GM12878 (cell line): ENCODE measurements at regions not wholly inside any gene's neighbourhood (a gene's known extent, or its start where the extent isn't known, plus 50 kb on each side); places are given as distances from the start of the nearest gene placed in this dataset.

Experiments
- ATAC-seq: fragments of 200-7000 bp; cut with Tn5 transposase; 3 replicates; pipeline ENCODE4 v1.9.1; 2020; ENCODE audit warnings: mild to moderate bottlenecking, moderate library complexity
- BruUV-seq: library from RNA; stranded (reverse); fragments of 400-500 nt; replicated peaks from 2 replicates; lab custom pipeline; 2021; lab: Mats Ljungman, UMichigan
- CTCF ChIA-PET: fragments of 300-600 bp; sonication (Branson Sonifier 250); formaldehyde crosslinking; extraction: SDS; loops from one replicate; lab custom pipeline; 2021; ENCODE audit warnings: inconsistent platforms; lab: Yijun Ruan, JAX
- POLR2A ChIA-PET: fragments of 350-600 bp; formaldehyde crosslinking; extraction: SDS; loops from one replicate; lab custom pipeline; 2021; ENCODE audit warnings: inconsistent platforms; lab: Charles Lee
- RAD21 ChIA-PET: fragments of 300-600 bp; sonication (Branson Sonifier 250); formaldehyde crosslinking; loops from one replicate; lab custom pipeline; 2023; ENCODE audit warnings: antibody characterized with exemption; ENCODE audit not compliant: unreplicated experiment; lab: Charles Lee
- SMC1A ChIA-PET: fragments of 300-600 bp; sonication (Branson Sonifier 250); formaldehyde crosslinking; loops from one replicate; lab custom pipeline; 2023; ENCODE audit not compliant: unreplicated experiment, uncharacterized antibody; lab: Charles Lee
- DNase-seq: peaks from one replicate; pipeline ENCODE4 v3.0.0-alpha.2; 2011; ENCODE audit warnings: low read depth, low spot score
- FAIRE-seq: peaks from 3 replicates; lab custom pipeline; 2011; peaks lifted over from hg19 to GRCh38; lab: Jason Lieb, UNC
- H2AFZ ChIP-seq: 2 replicates; pipeline ENCODE4 v1.6.0; 2011; ENCODE audit warnings: low read depth, low read length, control low read depth; ENCODE audit not compliant: control insufficient read depth
- H3K27ac ChIP-seq: 2 replicates; pipeline ENCODE4 v1.5.1; 2011; ENCODE audit warnings: control low read depth; ENCODE audit not compliant: control insufficient read depth, insufficient read depth
- H3K27me3 ChIP-seq, 2 experiments: replicated peaks in 1 of 2; 2 replicates each; pipeline versions ENCODE4 v1.6.0 to v1.6.1; 2011; ENCODE audit warnings: low read length in 1 of 2; ENCODE audit not compliant: control insufficient read depth in 2 of 2, insufficient read depth in 2 of 2
- H3K36me3 ChIP-seq, 2 experiments: 2 replicates each; pipeline ENCODE4 v1.5.1; 2011; ENCODE audit warnings: low read length in 1 of 2; ENCODE audit not compliant: control insufficient read depth in 2 of 2, insufficient read depth in 2 of 2
- H3K4me1 ChIP-seq: 2 replicates; pipeline ENCODE4 v1.6.1; 2011; ENCODE audit warnings: mild to moderate bottlenecking, low read length, moderate library complexity, mixed read lengths; ENCODE audit not compliant: control insufficient read depth, insufficient read depth
- H3K4me2 ChIP-seq: 2 replicates; pipeline ENCODE4 v1.6.0; 2011; ENCODE audit warnings: control low read depth; ENCODE audit not compliant: control insufficient read depth, insufficient read depth
- H3K4me3 ChIP-seq: fragments of 200-600 bp; sonication (generic); 2 replicates; pipeline ENCODE4 v1.5.1; 2016
- H3K79me2 ChIP-seq: 2 replicates; pipeline ENCODE4 v1.6.0; 2011; ENCODE audit warnings: low read length; ENCODE audit not compliant: control insufficient read depth, insufficient read depth
- H3K9ac ChIP-seq: 2 replicates; pipeline ENCODE4 v1.8.0; 2011; ENCODE audit warnings: low read length, control low read depth, mixed read lengths; ENCODE audit not compliant: control insufficient read depth, insufficient read depth
- H3K9me3 ChIP-seq: replicated peaks from 3 replicates; pipeline ENCODE4 v1.5.1; 2011; ENCODE audit warnings: mild to moderate bottlenecking, low read length; ENCODE audit not compliant: control insufficient read depth, insufficient read depth
- H4K20me1 ChIP-seq: 2 replicates; pipeline ENCODE4 v1.6.0; 2011; ENCODE audit not compliant: control insufficient read depth, insufficient read depth
- BACH1 ChIP-seq: fragments of 450-650 bp; IDR thresholded peaks from 2 replicates; pipeline ENCODE4 v1.6.1; 2017; ENCODE audit warnings: mild to moderate bottlenecking, borderline replicate concordance
- BCL3 ChIP-seq: IDR thresholded peaks from 2 replicates; pipeline ENCODE4 v1.6.1; 2011; ENCODE audit warnings: borderline replicate concordance, low read depth, mild to moderate bottlenecking, moderate library complexity, low read length; ENCODE audit not compliant: insufficient read depth, poor library complexity, severe bottlenecking
- BHLHE40 ChIP-seq, 2 experiments: fragments of 450-650 bp in 1 of 2; IDR thresholded peaks; 2 replicates each; pipeline ENCODE4 v1.6.1; 2011 to 2017; ENCODE audit warnings: low read depth in 2 of 2, borderline replicate concordance in 1 of 2, improper control_type of control experiment in 1 of 2, low read length in 1 of 2, mild to moderate bottlenecking in 1 of 2
- BRCA1 ChIP-seq: IDR thresholded peaks from 2 replicates; pipeline ENCODE4 v1.6.1; 2011; ENCODE audit warnings: low read depth, low read length, improper control_type of control experiment
- E2F8 ChIP-seq: fragments of 450-650 bp; IDR thresholded peaks from 2 replicates; pipeline ENCODE4 v1.6.1; 2018; ENCODE audit warnings: mild to moderate bottlenecking, low read depth, moderate library complexity; ENCODE audit not compliant: partially characterized antibody
- ETV6 ChIP-seq, 2 experiments: fragments of 450-650 bp in 1 of 2; IDR thresholded peaks in 1 of 2; conservative IDR thresholded peaks in 1 of 2; 2 replicates each; pipeline ENCODE4 v1.6.1; 2014; ENCODE audit warnings: antibody characterized with exemption in 1 of 2, borderline replicate concordance in 1 of 2, low read depth in 1 of 2, mild to moderate bottlenecking in 1 of 2, moderate library complexity in 1 of 2
- FOXM1 ChIP-seq: IDR thresholded peaks from 2 replicates; pipeline ENCODE4 v1.6.1; 2012; ENCODE audit warnings: low read depth, mild to moderate bottlenecking, inconsistent platforms, low read length, moderate library complexity
- KDM1A ChIP-seq: fragments of 200-600 bp; sonication (generic); IDR thresholded peaks from 2 replicates; pipeline ENCODE4 v1.6.1; 2016; ENCODE audit warnings: borderline replicate concordance
- NFXL1 ChIP-seq: fragments of 450-650 bp; IDR thresholded peaks from 2 replicates; pipeline ENCODE4 v1.6.1; 2017; ENCODE audit warnings: antibody characterized with exemption, mild to moderate bottlenecking, borderline replicate concordance
- NR2C2 ChIP-seq: IDR thresholded peaks from 2 replicates; pipeline ENCODE4 v1.6.1; 2011; ENCODE audit warnings: borderline replicate concordance, low read depth; ENCODE audit not compliant: control insufficient read depth, insufficient read length
- PKNOX1 ChIP-seq: fragments of 450-650 bp; IDR thresholded peaks from 2 replicates; pipeline ENCODE4 v1.6.1; 2016; ENCODE audit warnings: mild to moderate bottlenecking
- POLR2AphosphoS2 ChIP-seq: IDR thresholded peaks from 2 replicates; pipeline ENCODE4 v1.6.1; 2011; ENCODE audit warnings: low read depth, mild to moderate bottlenecking, low read length, improper control_type of control experiment, moderate library complexity
- POU2F2 ChIP-seq: IDR thresholded peaks from 3 replicates; pipeline ENCODE4 v1.6.1; 2011; ENCODE audit warnings: low read depth, mild to moderate bottlenecking, low read length, borderline replicate concordance
- RBBP5 ChIP-seq: fragments of 200-600 bp; sonication (generic); conservative IDR thresholded peaks from 2 replicates; pipeline ENCODE4 v1.6.1; 2016
- SMARCA5 ChIP-seq: fragments of 450-650 bp; IDR thresholded peaks from 2 replicates; pipeline ENCODE4 v1.6.1; 2017; ENCODE audit warnings: mild to moderate bottlenecking
- SRF ChIP-seq, 2 experiments: IDR thresholded peaks; 2 replicates each; pipeline ENCODE4 v1.6.1; 2011; ENCODE audit warnings: low read depth in 2 of 2, low read length in 2 of 2, mild to moderate bottlenecking in 1 of 2, moderate library complexity in 1 of 2
- TAF1 ChIP-seq: IDR thresholded peaks from 2 replicates; pipeline ENCODE4 v1.6.1; 2011; ENCODE audit warnings: mild to moderate bottlenecking, low read depth, low read length, borderline replicate concordance
- ZNF207 ChIP-seq: fragments of 450-650 bp; IDR thresholded peaks from 2 replicates; pipeline ENCODE4 v1.6.1; 2014; ENCODE audit warnings: antibody characterized with exemption, mild to moderate bottlenecking, borderline replicate concordance
- ZNF217 ChIP-seq: fragments of 450-650 bp; IDR thresholded peaks from 2 replicates; pipeline ENCODE4 v1.6.1; 2017; ENCODE audit warnings: antibody characterized with exemption, mild to moderate bottlenecking
- ZNF384 ChIP-seq: IDR thresholded peaks from 2 replicates; pipeline ENCODE4 v1.6.1; 2012; ENCODE audit warnings: low read depth, mild to moderate bottlenecking, low read length, improper control_type of control experiment, borderline replicate concordance
- WGBS: methylation state at CpG from one replicate; pipeline ENCODE4 v1.1.6; 2016; ENCODE audit warnings: low lambda C conversion rate; ENCODE audit not compliant: insufficient replicate concordance, insufficient coverage; ENCODE audit errors: missing lambda C conversion rate; 5-methylcytosine and 5-hydroxymethylcytosine counted together
- in situ Hi-C: fragments of 300-500 bp; cut with MboI; formaldehyde crosslinking; loops from 9 replicates; pipeline ENCODE4 v1.14.3; 2018; ENCODE audit warnings: mixed read lengths
- intact Hi-C: fragments of 100-400 bp; cut with micrococcal nuclease; formaldehyde crosslinking; loops from one replicate; pipeline ENCODE4 v1.14.2; 2022; ENCODE audit not compliant: unreplicated experiment

GRCh38 chr1:25018943-25019336 is 88.9 kb upstream of the RUNX3 start:
- peak overlapping the region; percentile 25 for H3K9ac ChIP-seq

More at GRCh38 chr1:25018943-25019336, 88.9 kb upstream of the RUNX3 start:
- SMC1A ChIA-PET: interaction anchor here (1.0 to 2.1 kb wide), 7 partner anchors 18 to 92 kb away, joined by 3 to 8 read pairs (median 4); no protein-coding TSS in a partner anchor
- H4K20me1 ChIP-seq: no peaks in the 10 kb centered on the region
- intact Hi-C loops (no loop called here), in situ Hi-C loops (loop anchor here (25.0 kb wide), 1 partner anchor 1432 kb away; no protein-coding TSS in a partner anchor)
- 37% methylated on average over 5 of the region's 5 CpGs for WGBS
- FAIRE-seq: no peak
- H3K79me2 ChIP-seq: peaks cover 18% of the 10 kb centered on the region
- BruUV-seq: no TSS peak
- no peak for DNase-seq
- TF ChIP-seq ZNF384 (no peak), NFXL1 (0 out of 2 replicates have a peak, but pooled peaks have one; percentile 60), SRF (IDR thresholded peaks at IDR 0.05; ENCODE audit: low read depth in 2 of 2, low read length in 2 of 2) (no peak), ZNF217 (peak; percentile 90), BRCA1 (no peak), TAF1 (no peak), FOXM1 (no peak), ZNF207 (no peak), RBBP5 (no peak), POU2F2 (no peak), BCL3 (no peak), SMARCA5 (peak; percentile 98), E2F8 (no peak), KDM1A (peak; percentile 50; the same call in 1 of the 2 replicates), ETV6 (conservative IDR thresholded peaks at IDR 0.05 in 1 of 2, IDR thresholded peaks at IDR 0.05 in 1 of 2; ENCODE audit: borderline replicate concordance in 1 of 2, low read depth in 1 of 2) (no peak), BHLHE40 (IDR thresholded peaks at IDR 0.05; ENCODE audit: borderline replicate concordance in 1 of 2, low read depth in 2 of 2, low read length in 1 of 2) (no peak), POLR2AphosphoS2 (no peak), NR2C2 (no peak), BACH1 (no peak), PKNOX1 (no peak)
- H3K4me3 ChIP-seq: no peak overlapping the region
- peak overlapping the region; percentile 24 for H3K4me2 ChIP-seq
- H3K4me1 ChIP-seq: peaks cover 61% of the 10 kb centered on the region
- H3K36me3 ChIP-seq: no peaks in the 10 kb centered on the region
- CTCF ChIA-PET: interaction anchor here (0.7 to 1.6 kb wide), 5 partner anchors 9 to 86 kb away, joined by 3 to 7 read pairs (median 4); no protein-coding TSS in a partner anchor
- ATAC-seq: no peak
- no peaks in the 10 kb centered on the region for H3K27me3 ChIP-seq
- peak overlapping the region; percentile 70 for H3K27ac ChIP-seq
- no peak overlapping the region; the same call in 1 of the 2 replicates for H2AFZ ChIP-seq
- H3K9me3 ChIP-seq: no peaks in the 10 kb centered on the region
- RAD21 ChIA-PET: interaction anchor here (0.6 to 1.6 kb wide), 10 partner anchors 10 to 84 kb away, joined by 3 to 9 read pairs (median 4); no protein-coding TSS in a partner anchor
- POLR2A ChIA-PET: interaction anchor here (1.0 to 1.5 kb wide), 2 partner anchors 15 to 53 kb away, joined by 3 to 4 read pairs; no protein-coding TSS in a partner anchor
